ENCODE measurements at regions not wholly inside any gene's neighbourhood (a gene's known extent, or its start where the extent isn't known, plus 50 kb on each side); places are given as distances from the start of the nearest gene placed in this dataset.

DNA sequence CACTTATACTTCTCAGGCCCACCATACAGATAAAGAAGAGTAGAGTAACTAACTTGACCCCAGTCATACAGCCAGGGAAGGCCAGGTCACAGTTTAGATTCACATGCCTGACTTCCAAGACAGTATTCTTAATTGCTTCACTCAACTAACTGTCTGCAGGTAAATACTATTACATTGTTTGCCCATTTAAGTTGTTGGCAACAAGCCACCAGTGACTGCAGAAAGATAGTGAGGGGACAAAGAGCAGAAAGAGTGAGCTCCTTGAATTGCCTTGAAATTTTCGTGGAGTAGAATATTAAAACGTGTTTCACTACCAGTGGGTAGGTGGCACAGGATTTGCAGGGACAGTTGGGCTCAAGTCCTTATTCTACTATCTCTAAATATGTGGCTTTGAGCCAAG lies 146.3 kb upstream of the RMST start:
- no peak overlapping the region for H3K27ac ChIP-seq (ENCODE audit: extremely low read depth, low read depth, low read length)
- H3K9me3 ChIP-seq (ENCODE audit: control insufficient read depth, insufficient read depth, low read depth, low read length), result no peaks in the 10 kb centered on the region
- TF ChIP-seq ZNF19 (tag by site-specific recombination; IDR thresholded peaks at IDR 0.05; ENCODE audit: low read depth), result no peak
- no peak for TF ChIP-seq ZNF677 (tag by site-specific recombination; IDR thresholded peaks at IDR 0.05)
- no peak for TF ChIP-seq PRDM1 (tag by site-specific recombination; IDR thresholded peaks at IDR 0.05)
- no peak for TF ChIP-seq ZNF571 (tag by site-specific recombination; IDR thresholded peaks at IDR 0.05)
- no peak for TF ChIP-seq SP2 (tag by site-specific recombination; IDR thresholded peaks at IDR 0.05)
- TF ChIP-seq ZNF146 (tag by site-specific recombination; IDR thresholded peaks at IDR 0.05), result no peak
- no peak for TF ChIP-seq ZNF596 (tag by site-specific recombination; IDR thresholded peaks at IDR 0.05)
- no peak for TF ChIP-seq ZNF621 (tag by site-specific recombination; IDR thresholded peaks at IDR 0.05)
- TF ChIP-seq ZNF274 (IDR thresholded peaks at IDR 0.05; ENCODE audit: low read length), result no peak
- no peak for TF ChIP-seq ZNF274 (tag by site-specific recombination; IDR thresholded peaks at IDR 0.05; ENCODE audit: borderline replicate concordance)
- TF ChIP-seq, protein P1, sequence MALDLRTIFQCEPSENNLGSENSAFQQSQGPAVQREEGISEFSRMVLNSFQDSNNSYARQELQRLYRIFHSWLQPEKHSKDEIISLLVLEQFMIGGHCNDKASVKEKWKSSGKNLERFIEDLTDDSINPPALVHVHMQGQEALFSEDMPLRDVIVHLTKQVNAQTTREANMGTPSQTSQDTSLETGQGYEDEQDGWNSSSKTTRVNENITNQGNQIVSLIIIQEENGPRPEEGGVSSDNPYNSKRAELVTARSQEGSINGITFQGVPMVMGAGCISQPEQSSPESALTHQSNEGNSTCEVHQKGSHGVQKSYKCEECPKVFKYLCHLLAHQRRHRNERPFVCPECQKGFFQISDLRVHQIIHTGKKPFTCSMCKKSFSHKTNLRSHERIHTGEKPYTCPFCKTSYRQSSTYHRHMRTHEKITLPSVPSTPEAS (tag by site-specific recombination; IDR thresholded peaks at IDR 0.05), result no peak
- TF ChIP-seq ZNF785 (tag by site-specific recombination; IDR thresholded peaks at IDR 0.05), result no peak
- no peak for TF ChIP-seq ZNF23 (tag by site-specific recombination; IDR thresholded peaks at IDR 0.05; ENCODE audit: borderline replicate concordance)
- POLR2A ChIA-PET, result no interaction called here
- CTCF ChIA-PET, result no interaction called here
- H3K36me3 ChIP-seq (ENCODE audit: control insufficient read depth in 2 of 2, insufficient read depth in 1 of 2, low read length in 2 of 2), result no peaks in the 10 kb centered on the region
- H3K4me1 ChIP-seq (ENCODE audit: control insufficient read depth, insufficient read depth, low read length), result no peaks in the 10 kb centered on the region
- no peak overlapping the region for H3K4me3 ChIP-seq (ENCODE audit: low read depth, low read length)

DNA sequence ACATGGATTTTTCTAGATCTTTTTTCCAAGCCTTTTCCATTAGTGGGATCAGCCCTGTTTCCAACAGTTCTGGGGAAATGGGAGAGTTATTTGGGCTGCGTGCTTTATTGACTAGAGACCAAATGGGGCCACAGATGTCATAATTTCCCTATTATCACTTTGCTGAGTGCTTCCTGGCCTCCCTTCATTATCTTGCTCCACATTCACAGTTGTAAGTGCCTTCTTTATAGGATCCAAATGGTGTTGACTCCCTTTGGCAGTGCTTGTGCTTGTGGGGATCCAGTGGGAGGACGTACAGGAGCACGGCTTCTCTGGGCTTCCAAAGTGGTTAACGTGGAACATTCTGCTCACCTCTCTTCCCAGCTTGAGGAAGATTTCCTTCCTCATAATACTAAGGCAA lies 141.0 kb upstream of the RMST start:
- no peak overlapping the region for H3K27ac ChIP-seq (ENCODE audit: extremely low read depth, low read depth, low read length)
- no peak overlapping the region for H3K4me3 ChIP-seq (ENCODE audit: low read depth, low read length)
- no peaks in the 10 kb centered on the region for H3K9me3 ChIP-seq (ENCODE audit: control insufficient read depth, insufficient read depth, low read depth, low read length)
- no peaks in the 10 kb centered on the region for H3K36me3 ChIP-seq (ENCODE audit: control insufficient read depth in 2 of 2, insufficient read depth in 1 of 2, low read length in 2 of 2)
- ChIA-PET CTCF (interaction anchor here (0.6 kb wide), 1 partner anchor 639 kb away, joined by 3 read pairs; no protein-coding TSS in a partner anchor), POLR2A (no interaction called here)
- TF ChIP-seq ZNF157 (tag by site-specific recombination; IDR thresholded peaks at IDR 0.05) (no peak), ZNF626 (tag by site-specific recombination; IDR thresholded peaks at IDR 0.05) (no peak), OSR2 (tag by site-specific recombination; IDR thresholded peaks at IDR 0.05) (no peak), KLF10 (tag by site-specific recombination; IDR thresholded peaks at IDR 0.05) (no peak), GLIS2 (tag by site-specific recombination; IDR thresholded peaks at IDR 0.05) (no peak), ZNF585B (tag by site-specific recombination; IDR thresholded peaks at IDR 0.05) (no peak), ZNF560 (tag by site-specific recombination; IDR thresholded peaks at IDR 0.05; ENCODE audit: borderline replicate concordance) (no peak), ZNF555 (tag by site-specific recombination; conservative IDR thresholded peaks at IDR 0.05) (no peak), ZNF501 (tag by site-specific recombination; IDR thresholded peaks at IDR 0.05) (no peak), MYNN (tag by site-specific recombination; IDR thresholded peaks at IDR 0.05; ENCODE audit: borderline replicate concordance) (no peak), ZNF239 (tag by site-specific recombination; IDR thresholded peaks at IDR 0.05) (no peak)
- TF ChIP-seq, protein P2, sequence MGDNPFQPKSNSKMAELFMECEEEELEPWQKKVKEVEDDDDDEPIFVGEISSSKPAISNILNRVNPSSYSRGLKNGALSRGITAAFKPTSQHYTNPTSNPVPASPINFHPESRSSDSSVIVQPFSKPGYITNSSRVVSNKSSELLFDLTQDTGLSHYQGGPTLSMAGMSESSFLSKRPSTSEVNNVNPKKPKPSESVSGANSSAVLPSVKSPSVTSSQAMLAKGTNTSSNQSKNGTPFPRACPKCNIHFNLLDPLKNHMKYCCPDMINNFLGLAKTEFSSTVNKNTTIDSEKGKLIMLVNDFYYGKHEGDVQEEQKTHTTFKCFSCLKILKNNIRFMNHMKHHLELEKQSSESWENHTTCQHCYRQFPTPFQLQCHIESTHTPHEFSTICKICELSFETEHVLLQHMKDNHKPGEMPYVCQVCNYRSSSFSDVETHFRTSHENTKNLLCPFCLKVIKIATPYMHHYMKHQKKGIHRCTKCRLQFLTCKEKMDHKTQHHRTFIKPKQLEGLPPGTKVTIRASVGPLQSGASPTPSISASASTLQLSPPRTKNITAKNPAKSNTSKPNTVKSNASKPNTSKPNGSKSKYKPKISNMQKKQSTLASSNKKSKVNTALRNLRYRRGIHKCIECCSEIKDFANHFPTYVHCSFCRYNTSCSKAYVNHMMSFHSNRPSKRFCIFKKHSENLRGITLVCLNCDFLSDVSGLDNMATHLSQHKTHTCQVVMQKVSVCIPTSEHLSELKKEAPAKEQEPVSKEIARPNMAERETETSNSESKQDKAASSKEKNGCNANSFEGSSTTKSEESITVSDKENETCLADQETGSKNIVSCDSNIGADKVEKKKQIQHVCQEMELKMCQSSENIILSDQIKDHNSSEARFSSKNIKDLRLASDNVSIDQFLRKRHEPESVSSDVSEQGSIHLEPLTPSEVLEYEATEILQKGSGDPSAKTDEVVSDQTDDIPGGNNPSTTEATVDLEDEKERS (tag by site-specific recombination; IDR thresholded peaks at IDR 0.05), result no peak
- TF ChIP-seq, protein P3, sequence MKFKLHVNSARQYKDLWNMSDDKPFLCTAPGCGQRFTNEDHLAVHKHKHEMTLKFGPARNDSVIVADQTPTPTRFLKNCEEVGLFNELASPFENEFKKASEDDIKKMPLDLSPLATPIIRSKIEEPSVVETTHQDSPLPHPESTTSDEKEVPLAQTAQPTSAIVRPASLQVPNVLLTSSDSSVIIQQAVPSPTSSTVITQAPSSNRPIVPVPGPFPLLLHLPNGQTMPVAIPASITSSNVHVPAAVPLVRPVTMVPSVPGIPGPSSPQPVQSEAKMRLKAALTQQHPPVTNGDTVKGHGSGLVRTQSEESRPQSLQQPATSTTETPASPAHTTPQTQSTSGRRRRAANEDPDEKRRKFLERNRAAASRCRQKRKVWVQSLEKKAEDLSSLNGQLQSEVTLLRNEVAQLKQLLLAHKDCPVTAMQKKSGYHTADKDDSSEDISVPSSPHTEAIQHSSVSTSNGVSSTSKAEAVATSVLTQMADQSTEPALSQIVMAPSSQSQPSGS (tag by site-specific recombination; IDR thresholded peaks at IDR 0.05; ENCODE audit: low read depth), result no peak
- TF ChIP-seq, protein P4, sequence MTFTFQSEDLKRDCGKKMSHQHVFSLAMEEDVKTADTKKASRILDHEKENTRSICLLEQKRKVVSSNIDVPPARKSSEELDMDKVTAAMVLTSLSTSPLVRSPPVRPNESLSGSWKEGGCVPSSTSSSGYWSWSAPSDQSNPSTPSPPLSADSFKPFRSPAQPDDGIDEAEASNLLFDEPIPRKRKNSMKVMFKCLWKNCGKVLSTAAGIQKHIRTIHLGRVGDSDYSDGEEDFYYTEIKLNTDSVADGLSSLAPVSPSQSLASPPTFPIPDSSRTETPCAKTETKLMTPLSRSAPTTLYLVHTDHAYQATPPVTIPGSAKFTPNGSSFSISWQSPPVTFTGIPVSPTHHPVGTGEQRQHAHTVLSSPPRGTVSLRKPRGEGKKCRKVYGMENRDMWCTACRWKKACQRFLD (tag by site-specific recombination; IDR thresholded peaks at IDR 0.05), result no peak
- TF ChIP-seq, protein P5, sequence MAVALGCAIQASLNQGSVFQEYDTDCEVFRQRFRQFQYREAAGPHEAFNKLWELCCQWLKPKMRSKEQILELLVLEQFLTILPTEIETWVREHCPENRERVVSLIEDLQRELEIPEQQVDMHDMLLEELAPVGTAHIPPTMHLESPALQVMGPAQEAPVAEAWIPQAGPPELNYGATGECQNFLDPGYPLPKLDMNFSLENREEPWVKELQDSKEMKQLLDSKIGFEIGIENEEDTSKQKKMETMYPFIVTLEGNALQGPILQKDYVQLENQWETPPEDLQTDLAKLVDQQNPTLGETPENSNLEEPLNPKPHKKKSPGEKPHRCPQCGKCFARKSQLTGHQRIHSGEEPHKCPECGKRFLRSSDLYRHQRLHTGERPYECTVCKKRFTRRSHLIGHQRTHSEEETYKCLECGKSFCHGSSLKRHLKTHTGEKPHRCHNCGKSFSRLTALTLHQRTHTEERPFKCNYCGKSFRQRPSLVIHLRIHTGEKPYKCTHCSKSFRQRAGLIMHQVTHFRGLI (tag by site-specific recombination; IDR thresholded peaks at IDR 0.05), result no peak
- H3K4me1 ChIP-seq (ENCODE audit: control insufficient read depth, insufficient read depth, low read length), result no peaks in the 10 kb centered on the region
